ENCODE measurements at regions not wholly inside any gene's neighbourhood (a gene's known extent, or its start where the extent isn't known, plus 50 kb on each side); places are given as distances from the start of the nearest gene placed in this dataset.
"Not testable (repeated sequence)": the region's sequence is repeated elsewhere in the genome, so short reads cannot be mapped to it uniquely, and the experiment has no call there.

- DNase-seq (ENCODE audit: low spot score): no peak
These were observed 591.5 kb downstream of the TRHDE start for GRCh38 chr12:72863671-72864070.

GRCh38 chr12:72865921-72866320 is 593.8 kb downstream of the TRHDE start:
- no peak for DNase-seq (ENCODE audit: low spot score)

GRCh38 chr12:72869024-72869423 is 596.9 kb downstream of the TRHDE start:
- DNase-seq (ENCODE audit: low spot score): no peak

GRCh38 chr12:72872238-72872887 is 600.2 kb downstream of the TRHDE start:
- no peak for DNase-seq (ENCODE audit: low spot score)

- no peak for DNase-seq (ENCODE audit: low spot score)
These were observed 600.8 kb downstream of the TRHDE start for GRCh38 chr12:72872996-72873395.

- no peak for DNase-seq (ENCODE audit: low spot score)
These were observed 603.9 kb downstream of the TRHDE start for GRCh38 chr12:72876092-72876491.

- no peak for DNase-seq (ENCODE audit: low spot score)
These were observed 616.5 kb downstream of the TRHDE start for GRCh38 chr12:72888693-72889092.

- DNase-seq (ENCODE audit: low spot score): no peak
These were observed 617.6 kb downstream of the TRHDE start for GRCh38 chr12:72889791-72890190.

GRCh38 chr12:72901685-72902084 is 629.5 kb downstream of the TRHDE start:
- DNase-seq (ENCODE audit: low spot score): no peak

- no peak for DNase-seq (ENCODE audit: low spot score)
These were observed 653.5 kb downstream of the TRHDE start for GRCh38 chr12:72925716-72926115.

GRCh38 chr12:72931838-72932237 is 659.7 kb downstream of the TRHDE start:
- not testable (repeated sequence) for DNase-seq (ENCODE audit: low spot score)

GRCh38 chr12:72937486-72937885 is 665.3 kb downstream of the TRHDE start:
- no peak for DNase-seq (ENCODE audit: low spot score)

- no peak for DNase-seq (ENCODE audit: low spot score)
These were observed 685.3 kb downstream of the TRHDE start for GRCh38 chr12:72957454-72957853.

- no peak for DNase-seq (ENCODE audit: low spot score)
These were observed 694.5 kb downstream of the TRHDE start for GRCh38 chr12:72966684-72967083.

GRCh38 chr12:72974954-72975555 is 702.9 kb downstream of the TRHDE start:
- no peak for DNase-seq (ENCODE audit: low spot score)

- no peak for DNase-seq (ENCODE audit: low spot score)
These were observed 706.8 kb downstream of the TRHDE start for GRCh38 chr12:72978999-72979398.

- DNase-seq (ENCODE audit: low spot score): no peak
These were observed 710.2 kb downstream of the TRHDE start for GRCh38 chr12:72982356-72982755.

GRCh38 chr12:72986963-72987362 is 714.8 kb downstream of the TRHDE start:
- DNase-seq (ENCODE audit: low spot score): no peak

- no peak for DNase-seq (ENCODE audit: low spot score)
These were observed 717.3 kb downstream of the TRHDE start for GRCh38 chr12:72989458-72989947.

- DNase-seq (ENCODE audit: low spot score): not testable (repeated sequence)
These were observed 722.9 kb downstream of the TRHDE start for GRCh38 chr12:72995029-72995428.

- DNase-seq (ENCODE audit: low spot score): no peak
These were observed 723.4 kb downstream of the TRHDE start for GRCh38 chr12:72995616-72996015.

- DNase-seq (ENCODE audit: low spot score): not testable (repeated sequence)
These were observed 729.6 kb downstream of the TRHDE start for GRCh38 chr12:73001806-73002205.

GRCh38 chr12:73002504-73002903 is 730.3 kb downstream of the TRHDE start:
- DNase-seq (ENCODE audit: low spot score): not testable (repeated sequence)
